ENCODE measurements at regions not wholly inside any gene's neighbourhood (a gene's known extent, or its start where the extent isn't known, plus 50 kb on each side); places are given as distances from the start of the nearest gene placed in this dataset.

- no peak for DNase-seq (ENCODE audit: low spot score)
Observed at GRCh38 chr1:4016351-4017130, 116.5 kb upstream of the C1orf174 start.

DNA sequence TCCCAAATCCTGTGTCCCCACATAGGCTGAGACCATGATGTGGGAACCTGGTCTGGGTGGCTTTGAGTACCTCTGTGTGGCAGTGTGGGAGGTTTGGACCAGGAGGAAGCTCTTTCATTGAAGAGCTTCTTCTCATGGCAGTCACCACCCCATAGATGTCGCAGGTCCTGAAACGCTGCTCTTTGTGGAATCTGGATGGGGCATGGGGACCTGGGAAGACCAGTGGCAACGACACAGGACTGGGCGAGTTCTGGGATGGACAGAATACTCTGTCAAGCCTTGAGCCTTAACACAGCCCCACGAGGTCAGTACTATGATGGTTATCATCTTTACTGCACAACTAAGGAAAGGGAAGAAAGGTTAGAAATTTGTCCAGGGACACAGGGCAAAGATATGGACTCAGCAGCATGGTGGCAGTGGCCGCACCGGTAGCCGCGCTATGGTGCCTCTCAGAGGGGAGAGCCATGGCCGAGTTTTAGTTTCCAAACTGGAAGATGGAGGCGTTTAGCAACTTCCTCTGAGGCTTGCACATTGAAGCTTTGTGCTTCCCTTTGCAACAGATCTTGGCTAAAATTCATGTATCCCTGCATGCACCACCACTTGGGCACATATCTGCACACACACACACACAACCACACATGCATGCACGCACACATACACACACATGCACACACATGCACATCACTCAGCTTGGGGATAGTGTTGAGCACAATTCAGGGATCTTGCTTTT lies 117.7 kb upstream of the C1orf174 start:
- DNase-seq (ENCODE audit: low spot score): no peak

DNA sequence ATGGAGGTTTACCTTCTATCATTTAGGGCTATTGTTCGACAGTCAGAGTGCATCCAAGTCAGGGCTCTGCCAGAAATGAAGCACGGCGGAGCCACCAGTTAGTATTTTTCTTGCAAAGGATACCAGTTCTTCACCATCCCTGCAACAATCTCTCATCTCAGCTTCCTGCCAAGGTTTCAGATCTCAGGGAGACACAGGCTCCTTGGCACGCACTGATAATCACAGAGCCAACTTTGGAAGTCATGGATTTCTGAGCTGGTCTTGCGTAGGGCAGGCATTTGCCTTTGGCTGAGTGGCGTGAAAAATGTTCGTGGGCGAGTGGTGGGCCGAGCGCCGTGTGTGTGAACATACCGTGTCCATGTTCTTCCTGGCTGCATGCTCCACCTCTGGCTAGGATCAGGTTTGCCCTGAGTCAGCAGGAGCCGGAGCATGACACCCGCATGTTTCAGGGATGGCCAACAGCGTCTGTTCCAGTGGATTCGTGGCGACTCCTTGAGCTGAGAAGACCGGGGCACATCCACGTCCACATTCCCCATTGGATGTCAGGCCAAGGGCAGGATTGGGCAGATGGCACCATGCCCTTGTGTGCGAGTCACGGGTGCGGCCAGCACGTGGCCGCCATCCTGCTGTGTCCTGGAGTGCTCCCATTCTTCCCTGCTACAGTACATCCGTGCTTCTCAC lies 118.5 kb upstream of the C1orf174 start:
- DNase-seq (ENCODE audit: low spot score): no peak

DNA sequence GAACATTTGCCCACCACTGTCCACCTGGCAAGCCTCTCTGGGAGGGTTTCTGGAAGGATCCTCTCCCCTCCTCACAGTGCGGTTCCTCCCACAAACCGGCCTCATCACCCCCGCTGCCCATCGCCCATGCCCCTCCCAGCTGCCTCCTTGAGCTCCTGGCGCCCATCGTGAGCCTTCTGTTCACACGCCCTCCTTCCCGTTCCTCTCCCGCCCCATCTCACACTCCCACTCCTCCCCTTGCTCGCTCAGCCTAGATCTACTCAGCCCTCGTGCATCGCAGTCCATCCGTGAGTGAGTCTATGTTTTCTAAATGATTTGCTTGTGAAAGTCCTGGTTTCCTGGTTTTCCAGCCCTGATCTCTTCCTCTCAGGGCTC lies 119.1 kb upstream of the C1orf174 start:
- DNase-seq (ENCODE audit: low spot score): no peak

GRCh38 chr1:4019606-4020331 lies 119.7 kb upstream of the C1orf174 start:
- DNase-seq (ENCODE audit: low spot score): no peak

DNA sequence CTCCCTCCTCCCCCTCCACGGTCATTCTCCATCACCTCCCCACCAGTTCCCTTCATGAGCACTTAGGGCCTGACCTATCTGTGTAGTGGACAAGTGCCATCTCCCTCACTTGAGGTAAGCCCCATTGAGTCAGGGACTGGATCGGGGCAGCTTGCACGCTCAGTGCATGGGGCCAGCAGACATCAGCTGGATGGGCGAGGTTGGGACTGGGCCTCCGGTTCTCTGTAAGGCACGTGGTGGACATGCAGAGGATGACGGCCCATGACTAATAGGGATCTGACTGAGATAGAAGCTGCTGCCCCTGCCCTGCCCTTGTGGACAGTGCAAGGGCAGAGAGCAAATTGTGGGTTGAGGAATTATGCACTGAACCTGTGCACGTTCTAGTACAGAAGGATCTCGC lies 120.4 kb upstream of the C1orf174 start:
- no peak for DNase-seq (ENCODE audit: low spot score)

DNA sequence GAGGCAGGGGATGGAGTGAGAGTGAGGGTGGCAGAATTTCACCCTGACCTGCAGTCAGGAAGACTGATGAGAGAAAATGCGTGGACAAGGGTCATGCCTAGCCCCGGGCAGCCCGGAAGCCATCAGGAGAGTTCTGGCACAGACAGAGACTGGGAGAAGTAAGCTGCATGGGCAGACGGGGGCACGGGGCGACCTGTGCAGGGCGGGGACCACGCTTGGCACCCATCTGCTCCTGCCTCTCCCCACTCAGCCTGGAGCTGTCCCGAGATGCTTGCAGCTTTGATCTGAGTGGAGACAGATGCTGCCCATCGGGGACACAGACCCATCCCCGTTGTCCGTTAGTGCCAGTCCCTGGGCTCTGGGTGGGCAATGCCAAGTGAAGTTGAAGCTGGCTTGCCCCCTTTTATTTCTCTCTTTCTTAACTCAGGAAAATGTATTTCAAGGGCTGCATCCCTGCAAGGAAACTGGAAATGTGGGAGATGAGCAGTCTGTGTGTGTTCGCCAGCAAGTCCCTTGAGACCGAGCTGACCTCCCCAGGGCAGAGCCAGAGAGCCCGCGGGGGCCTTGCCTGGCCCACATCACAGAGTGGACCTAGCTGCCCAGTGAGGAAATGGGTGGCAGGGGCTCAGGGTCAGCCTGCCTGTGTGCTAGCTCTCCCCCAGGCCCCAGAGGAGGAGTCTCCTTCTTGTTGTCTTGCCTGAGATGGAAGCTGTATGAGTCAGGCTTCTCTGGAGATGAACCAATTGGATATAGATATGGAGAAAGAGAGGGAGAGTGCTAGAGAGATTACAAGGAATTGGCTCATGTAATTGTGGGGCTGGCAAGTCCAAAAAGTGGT lies 121.3 kb upstream of the C1orf174 start:
- DNase-seq (ENCODE audit: low spot score): no peak

- DNase-seq (ENCODE audit: low spot score): no peak
Observed at GRCh38 chr1:4021974-4022268, 121.8 kb upstream of the C1orf174 start.

DNA sequence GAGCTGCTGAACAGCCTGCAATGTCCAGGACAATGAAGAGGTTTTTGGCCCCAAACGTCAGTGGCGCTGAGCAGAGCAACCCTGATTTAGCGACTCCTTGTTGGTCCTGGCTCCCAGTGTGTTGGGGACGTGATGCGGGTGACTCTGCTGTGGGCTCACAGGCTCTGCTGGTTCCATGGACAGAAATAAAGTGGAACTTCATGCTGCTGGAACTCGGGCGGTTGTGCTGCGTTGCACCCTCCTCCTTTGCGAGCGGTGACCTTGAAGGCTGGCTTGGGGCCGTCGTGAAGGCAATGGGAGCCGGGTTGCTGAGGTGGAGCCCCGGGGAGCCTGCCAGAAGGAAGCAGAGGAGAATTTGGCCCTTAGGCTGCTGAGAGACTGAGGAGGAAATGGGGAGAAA lies 122.6 kb upstream of the C1orf174 start:
- no peak for DNase-seq (ENCODE audit: low spot score)

GRCh38 chr1:4023678-4024077 lies 123.6 kb upstream of the C1orf174 start:
- DNase-seq (ENCODE audit: low spot score): no peak

- no peak for DNase-seq (ENCODE audit: low spot score)
Observed at GRCh38 chr1:4024811-4025210, 124.7 kb upstream of the C1orf174 start.

- DNase-seq (ENCODE audit: low spot score): no peak
Observed at GRCh38 chr1:4025752-4026151, 125.7 kb upstream of the C1orf174 start.

DNA sequence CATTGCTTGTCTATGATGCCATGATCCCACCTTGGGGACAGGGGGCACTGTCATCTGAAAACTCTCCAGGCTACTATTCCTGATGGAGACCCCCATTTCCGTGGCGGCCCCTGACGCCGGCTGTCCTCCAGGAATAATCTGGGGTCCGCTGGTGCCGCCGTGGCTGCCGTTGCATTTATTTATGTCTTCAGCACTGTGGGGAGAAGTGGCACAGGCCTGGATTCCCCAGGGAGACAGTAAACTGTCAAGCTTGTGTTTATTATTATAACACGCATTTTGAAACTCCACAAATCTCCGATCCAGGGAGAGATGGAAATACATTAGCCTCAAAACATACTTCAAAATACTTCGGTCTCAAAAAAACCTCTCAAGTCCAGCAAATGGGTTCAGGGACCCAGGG lies 126.9 kb upstream of the C1orf174 start:
- no peak for DNase-seq (ENCODE audit: low spot score)

DNA sequence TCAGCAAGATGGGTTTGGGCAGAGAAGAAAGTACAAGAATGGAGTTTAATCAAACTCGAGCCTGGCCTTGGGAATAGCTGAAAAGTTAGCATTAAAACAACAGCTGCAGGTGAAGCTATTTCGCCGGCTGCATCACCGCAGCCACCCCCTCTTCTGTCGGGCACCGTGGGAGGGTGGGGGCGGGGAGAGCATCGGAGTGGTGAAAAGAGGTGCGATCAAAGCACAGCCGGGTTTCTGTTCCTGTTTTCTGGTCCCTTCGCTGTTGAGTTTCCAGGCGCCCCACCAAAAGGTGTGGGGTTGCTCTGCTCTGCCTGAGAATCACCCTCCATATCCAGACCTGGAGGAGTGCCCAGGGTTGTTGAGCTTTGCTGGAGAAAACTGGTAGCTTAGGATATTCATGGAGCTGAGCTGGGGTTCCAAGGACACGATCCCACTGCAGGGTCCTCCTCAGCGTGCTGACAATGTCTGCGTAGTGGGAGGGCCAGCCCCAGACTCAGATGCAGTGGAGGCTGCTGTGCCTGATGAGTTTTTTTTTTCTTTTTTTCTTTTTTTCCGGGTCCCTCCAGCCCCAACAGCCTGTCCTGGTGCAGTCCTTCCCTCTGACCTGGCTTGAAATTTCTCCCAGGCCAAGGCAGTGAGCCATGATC lies 127.5 kb upstream of the C1orf174 start:
- no peak for DNase-seq (ENCODE audit: low spot score)

DNA sequence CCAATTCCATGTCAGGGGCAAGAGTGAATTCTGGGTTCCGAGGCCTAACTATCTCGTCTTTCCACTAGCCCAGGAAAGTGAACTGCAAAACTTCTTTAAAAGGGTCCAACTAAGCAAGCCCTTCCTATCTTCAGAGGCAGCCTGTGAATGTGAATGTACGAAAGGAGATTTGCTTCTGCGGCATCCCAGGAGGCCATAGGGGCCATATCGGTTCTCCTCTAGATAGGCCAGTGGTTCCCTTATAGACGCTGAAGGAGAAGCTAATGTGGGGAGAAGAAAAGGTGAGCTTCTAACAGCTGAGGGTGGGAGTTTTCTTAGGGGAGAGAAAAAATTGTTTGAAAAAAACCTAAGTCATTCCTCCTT lies 128.0 kb upstream of the C1orf174 start:
- DNase-seq (ENCODE audit: low spot score): no peak

DNA sequence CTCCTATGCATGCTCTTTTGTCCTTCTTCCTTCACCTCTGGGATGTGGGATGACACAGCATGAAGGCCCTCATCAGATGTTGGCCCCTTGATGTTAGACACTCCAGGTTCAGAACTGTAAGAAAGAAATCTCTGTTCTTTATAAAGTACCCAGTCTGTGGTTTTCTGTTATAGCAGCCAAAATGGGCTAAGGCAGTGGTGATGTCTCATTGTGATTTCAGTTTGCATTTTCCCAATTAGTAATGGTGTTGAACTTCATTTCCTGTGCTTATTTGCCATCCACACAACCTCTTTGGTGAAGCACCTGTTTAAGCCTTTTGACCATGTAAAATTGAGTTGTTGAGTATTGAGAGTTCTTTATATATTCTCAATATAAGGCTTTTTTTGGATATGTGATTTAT lies 129.3 kb upstream of the C1orf174 start:
- no peak for DNase-seq (ENCODE audit: low spot score)

GRCh38 chr1:4032571-4032970 lies 132.5 kb upstream of the C1orf174 start:
- DNase-seq (ENCODE audit: low spot score): no peak

DNA sequence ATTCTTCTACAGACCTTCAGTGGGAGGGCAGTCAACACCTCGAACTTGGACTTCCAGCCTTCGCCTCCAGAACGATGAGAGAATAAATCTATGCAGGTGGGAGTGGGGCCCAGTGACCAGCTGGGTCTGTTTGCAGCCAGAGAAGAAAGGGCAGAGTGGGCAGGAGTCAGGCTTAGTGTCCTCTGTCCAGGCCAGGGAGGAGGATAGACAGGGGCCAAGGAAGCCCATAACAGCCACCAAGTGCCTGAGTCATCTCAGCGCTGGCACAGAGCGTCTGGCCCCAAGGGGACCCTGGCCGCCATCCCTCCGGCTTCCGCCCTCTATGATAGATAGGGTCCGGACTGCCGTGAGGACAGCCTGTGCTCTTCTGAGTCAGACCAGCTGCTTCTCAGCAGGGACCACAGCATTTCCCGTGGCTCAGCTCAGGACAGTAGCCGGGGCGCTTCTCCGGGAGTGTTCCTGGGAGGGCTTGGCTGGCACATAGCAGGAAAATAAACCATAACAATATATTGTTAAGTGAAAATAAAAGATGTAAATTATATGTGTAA lies 133.1 kb upstream of the C1orf174 start:
- DNase-seq (ENCODE audit: low spot score): no peak

DNA sequence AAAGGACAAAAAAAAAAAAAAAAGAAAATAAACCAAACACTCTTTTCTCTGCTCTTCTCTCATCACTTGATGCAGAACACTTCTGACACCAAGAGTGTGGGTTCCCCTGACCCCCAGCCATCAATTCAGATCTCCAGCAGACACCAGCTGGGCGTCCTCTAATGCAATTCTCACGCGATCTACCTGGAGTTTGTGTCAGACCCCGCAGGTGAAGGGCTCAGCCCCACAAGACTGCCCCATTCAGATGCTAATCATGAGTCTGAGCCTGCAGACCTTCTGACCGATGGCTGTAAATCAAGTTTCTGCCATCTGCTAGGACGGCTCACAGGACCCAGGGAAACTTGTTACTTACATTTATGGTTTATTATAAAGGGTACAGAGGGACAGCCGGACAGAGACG lies 133.6 kb upstream of the C1orf174 start:
- no peak for DNase-seq (ENCODE audit: low spot score)

GRCh38 chr1:4034318-4034887 lies 134.3 kb upstream of the C1orf174 start:
- DNase-seq (ENCODE audit: low spot score): no peak

DNA sequence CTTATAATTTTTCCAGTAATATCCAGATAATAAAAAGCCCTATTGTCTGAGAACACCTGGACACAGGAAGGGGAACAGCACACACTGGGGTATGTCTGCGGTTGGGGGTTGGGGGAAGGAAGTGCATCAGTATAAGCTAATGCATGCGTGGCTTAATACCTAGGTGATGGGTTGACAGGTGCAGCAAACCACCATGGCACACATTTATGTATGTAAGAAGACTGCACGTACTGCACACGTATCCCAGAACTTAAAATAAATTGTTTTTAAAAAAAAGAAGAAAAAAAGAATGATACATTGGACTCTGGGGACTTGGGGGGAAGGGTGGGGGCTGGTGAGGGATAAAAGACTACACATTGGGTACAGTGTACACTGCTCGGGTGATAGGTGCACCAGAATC lies 144.9 kb upstream of the C1orf174 start:
- DNase-seq (ENCODE audit: low spot score): no peak
